ENCODE measurements at regions not wholly inside any gene's neighbourhood (a gene's known extent, or its start where the extent isn't known, plus 50 kb on each side); places are given as distances from the start of the nearest gene placed in this dataset.

- no peak for TF ChIP-seq POLR2A (IDR thresholded peaks at IDR 0.05; ENCODE audit: borderline replicate concordance, extremely low read depth, insufficient read depth, insufficient read length)
Observed at GRCh38 chr4:182187674-182188073, 55.5 kb upstream of the TENM3 start (continued).

DNA sequence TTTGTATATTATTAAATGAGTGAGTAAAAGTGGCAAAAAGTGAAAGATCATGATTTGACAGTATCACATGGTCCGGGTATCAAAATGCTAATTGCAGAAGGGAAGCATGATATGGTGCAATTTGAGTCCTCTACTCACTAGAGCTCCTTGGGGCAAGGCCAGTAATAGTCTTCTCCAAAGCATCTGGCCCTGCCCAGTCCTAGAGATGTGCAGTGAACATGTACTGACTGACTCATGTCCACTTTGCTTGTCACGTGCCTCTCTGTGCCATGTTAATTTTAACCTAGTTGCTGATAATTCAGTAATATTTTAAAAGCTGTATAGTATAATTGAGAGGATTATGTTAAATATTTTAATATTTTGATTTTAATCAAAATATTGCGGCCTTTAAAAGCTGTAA lies 54.6 kb upstream of the TENM3 start:
- no peak for TF ChIP-seq POLR2AphosphoS5 (IDR thresholded peaks at IDR 0.05; ENCODE audit: low read depth, low read length)
- no peak for TF ChIP-seq ZFX (IDR thresholded peaks at IDR 0.05)
- no peak for TF ChIP-seq YY1 (IDR thresholded peaks at IDR 0.05; ENCODE audit: extremely low read depth, insufficient replicate concordance, low read depth, low read length)
- TF ChIP-seq, protein P1, sequence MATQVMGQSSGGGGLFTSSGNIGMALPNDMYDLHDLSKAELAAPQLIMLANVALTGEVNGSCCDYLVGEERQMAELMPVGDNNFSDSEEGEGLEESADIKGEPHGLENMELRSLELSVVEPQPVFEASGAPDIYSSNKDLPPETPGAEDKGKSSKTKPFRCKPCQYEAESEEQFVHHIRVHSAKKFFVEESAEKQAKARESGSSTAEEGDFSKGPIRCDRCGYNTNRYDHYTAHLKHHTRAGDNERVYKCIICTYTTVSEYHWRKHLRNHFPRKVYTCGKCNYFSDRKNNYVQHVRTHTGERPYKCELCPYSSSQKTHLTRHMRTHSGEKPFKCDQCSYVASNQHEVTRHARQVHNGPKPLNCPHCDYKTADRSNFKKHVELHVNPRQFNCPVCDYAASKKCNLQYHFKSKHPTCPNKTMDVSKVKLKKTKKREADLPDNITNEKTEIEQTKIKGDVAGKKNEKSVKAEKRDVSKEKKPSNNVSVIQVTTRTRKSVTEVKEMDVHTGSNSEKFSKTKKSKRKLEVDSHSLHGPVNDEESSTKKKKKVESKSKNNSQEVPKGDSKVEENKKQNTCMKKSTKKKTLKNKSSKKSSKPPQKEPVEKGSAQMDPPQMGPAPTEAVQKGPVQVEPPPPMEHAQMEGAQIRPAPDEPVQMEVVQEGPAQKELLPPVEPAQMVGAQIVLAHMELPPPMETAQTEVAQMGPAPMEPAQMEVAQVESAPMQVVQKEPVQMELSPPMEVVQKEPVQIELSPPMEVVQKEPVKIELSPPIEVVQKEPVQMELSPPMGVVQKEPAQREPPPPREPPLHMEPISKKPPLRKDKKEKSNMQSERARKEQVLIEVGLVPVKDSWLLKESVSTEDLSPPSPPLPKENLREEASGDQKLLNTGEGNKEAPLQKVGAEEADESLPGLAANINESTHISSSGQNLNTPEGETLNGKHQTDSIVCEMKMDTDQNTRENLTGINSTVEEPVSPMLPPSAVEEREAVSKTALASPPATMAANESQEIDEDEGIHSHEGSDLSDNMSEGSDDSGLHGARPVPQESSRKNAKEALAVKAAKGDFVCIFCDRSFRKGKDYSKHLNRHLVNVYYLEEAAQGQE (IDR thresholded peaks at IDR 0.05; ENCODE audit: low read depth), result no peak
- no peak for TF ChIP-seq FOSL1 (IDR thresholded peaks at IDR 0.05; ENCODE audit: low read depth)
- TF ChIP-seq ELF1 (IDR thresholded peaks at IDR 0.05; ENCODE audit: borderline replicate concordance, low read depth), result no peak
- no peak for TF ChIP-seq CEBPB (IDR thresholded peaks at IDR 0.05; ENCODE audit: low read depth)
- TF ChIP-seq, protein P2, sequence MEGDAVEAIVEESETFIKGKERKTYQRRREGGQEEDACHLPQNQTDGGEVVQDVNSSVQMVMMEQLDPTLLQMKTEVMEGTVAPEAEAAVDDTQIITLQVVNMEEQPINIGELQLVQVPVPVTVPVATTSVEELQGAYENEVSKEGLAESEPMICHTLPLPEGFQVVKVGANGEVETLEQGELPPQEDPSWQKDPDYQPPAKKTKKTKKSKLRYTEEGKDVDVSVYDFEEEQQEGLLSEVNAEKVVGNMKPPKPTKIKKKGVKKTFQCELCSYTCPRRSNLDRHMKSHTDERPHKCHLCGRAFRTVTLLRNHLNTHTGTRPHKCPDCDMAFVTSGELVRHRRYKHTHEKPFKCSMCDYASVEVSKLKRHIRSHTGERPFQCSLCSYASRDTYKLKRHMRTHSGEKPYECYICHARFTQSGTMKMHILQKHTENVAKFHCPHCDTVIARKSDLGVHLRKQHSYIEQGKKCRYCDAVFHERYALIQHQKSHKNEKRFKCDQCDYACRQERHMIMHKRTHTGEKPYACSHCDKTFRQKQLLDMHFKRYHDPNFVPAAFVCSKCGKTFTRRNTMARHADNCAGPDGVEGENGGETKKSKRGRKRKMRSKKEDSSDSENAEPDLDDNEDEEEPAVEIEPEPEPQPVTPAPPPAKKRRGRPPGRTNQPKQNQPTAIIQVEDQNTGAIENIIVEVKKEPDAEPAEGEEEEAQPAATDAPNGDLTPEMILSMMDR (IDR thresholded peaks at IDR 0.05 in 2 of 3, conservative IDR thresholded peaks at IDR 0.05 in 1 of 3; ENCODE audit: borderline replicate concordance in 1 of 3, insufficient read depth in 1 of 3, low read depth in 2 of 3, low read length in 2 of 3), result no peak
- no peak for TF ChIP-seq EZH2phosphoT487 (IDR thresholded peaks at IDR 0.05; ENCODE audit: borderline replicate concordance)
- TF ChIP-seq, protein P3, sequence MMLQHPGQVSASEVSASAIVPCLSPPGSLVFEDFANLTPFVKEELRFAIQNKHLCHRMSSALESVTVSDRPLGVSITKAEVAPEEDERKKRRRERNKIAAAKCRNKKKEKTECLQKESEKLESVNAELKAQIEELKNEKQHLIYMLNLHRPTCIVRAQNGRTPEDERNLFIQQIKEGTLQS (IDR thresholded peaks at IDR 0.05), result no peak
- TF ChIP-seq CBX3 (IDR thresholded peaks at IDR 0.05; ENCODE audit: low read depth), result no peak
- no peak for TF ChIP-seq EGR1 (IDR thresholded peaks at IDR 0.05; ENCODE audit: low read depth)
- no peak for TF ChIP-seq SRF (IDR thresholded peaks at IDR 0.05; ENCODE audit: low read depth)
- no peak for TF ChIP-seq SP1 (IDR thresholded peaks at IDR 0.05; ENCODE audit: low read depth)
- no peak for TF ChIP-seq MAX (IDR thresholded peaks at IDR 0.05)
- no peak for TF ChIP-seq SIN3A (IDR thresholded peaks at IDR 0.05; ENCODE audit: low read depth)
- no peak for TF ChIP-seq EZH2 (IDR thresholded peaks at IDR 0.05)
- no peak for TF ChIP-seq POLR2A (IDR thresholded peaks at IDR 0.05; ENCODE audit: borderline replicate concordance, extremely low read depth, insufficient read depth, insufficient read length)
- RAD21 ChIA-PET (ENCODE audit: low non-redundant PET in 1 of 2, low total read pairs in 2 of 2, uncharacterized antibody in 2 of 2, unreplicated experiment in 2 of 2), result no interaction called here
- Histone ChIP-seq H3K9me3 (ENCODE audit: control insufficient read depth in 1 of 2, insufficient read depth in 1 of 2, low read depth in 1 of 2, low read length in 2 of 2) (no peaks in the 10 kb centered on the region), H3K27ac (ENCODE audit: low read depth, low read length) (no peak overlapping the region), H3K27me3 (ENCODE audit: insufficient read depth, low read length) (peaks cover 22% of the 10 kb centered on the region), H3K9me2 (ENCODE audit: insufficient read depth) (no peaks in the 10 kb centered on the region), H3K9ac (ENCODE audit: low read length) (no peak overlapping the region), H3K4me3 (replicated peaks in 1 of 2; ENCODE audit: low read depth in 1 of 2, low read length in 2 of 2) (no peak overlapping the region), H3K36me3 (ENCODE audit: control insufficient read depth in 1 of 2, insufficient read depth in 2 of 2, low read length in 2 of 2) (no peaks in the 10 kb centered on the region), H4K20me1 (ENCODE audit: insufficient read depth) (no peaks in the 10 kb centered on the region; the same call in 1 of the 2 replicates), H3K79me2 (ENCODE audit: insufficient read depth, low read length) (no peaks in the 10 kb centered on the region), H2AFZ (ENCODE audit: low read depth, low read length, poor library complexity, severe bottlenecking) (no peak overlapping the region), H3K4me2 (ENCODE audit: low read length) (no peak overlapping the region), H3K4me1 (ENCODE audit: control insufficient read depth in 1 of 2, insufficient read depth in 2 of 2, low read length in 2 of 2) (peaks cover 0 to 6% of the 10 kb centered on the region in 2 experiments; a peak in 2 of 4 replicates)
- BruUV-seq (replicated peaks), result no TSS peak
- intact Hi-C loops (cut with micrococcal nuclease), result no loop called here
- ATAC-seq (no peak), DNase-seq (ENCODE audit: low read depth, low spot score) (no peak)
- CTCF ChIA-PET, result no interaction called here
- POLR2A ChIA-PET, result interaction anchor here (1.2 kb wide), 1 partner anchor 14 kb away, joined by 3 read pairs; no protein-coding TSS in a partner anchor

All from HCT116 (cell line).